ENCODE measurements at regions not wholly inside any gene's neighbourhood (a gene's known extent, or its start where the extent isn't known, plus 50 kb on each side); places are given as distances from the start of the nearest gene placed in this dataset.
"Not testable (repeated sequence)": the region's sequence is repeated elsewhere in the genome, so short reads cannot be mapped to it uniquely, and the experiment has no call there.

- no peak overlapping the region for H3K4me3 ChIP-seq (ENCODE audit: low read depth, poor library complexity, severe bottlenecking)
- no peak for DNase-seq (ENCODE audit: low spot score in 2 of 2)
- no peak for TF ChIP-seq CTCF (IDR thresholded peaks at IDR 0.05)
- no peak for TF ChIP-seq POLR2A (IDR thresholded peaks at IDR 0.05)
- WGBS, 2 donors: 72 to 78% methylated on average over 6 of the region's 6 CpGs
- intact Hi-C loops (cut with DNase I; ENCODE audit: low total_unique reads): no loop called here
These were observed 231.6 kb upstream of the CPHXL start for GRCh38 chr16:75957870-75958269.

GRCh38 chr16:75965504-75966374 is 239.4 kb upstream of the CPHXL start:
- intact Hi-C loops (cut with DNase I; ENCODE audit: low total_unique reads): no loop called here
- TF ChIP-seq POLR2A (IDR thresholded peaks at IDR 0.05) (no peak), CTCF (IDR thresholded peaks at IDR 0.05) (no peak)
- no peak for DNase-seq (ENCODE audit: low spot score in 2 of 2)
- no peak overlapping the region for H3K4me3 ChIP-seq (ENCODE audit: low read depth, poor library complexity, severe bottlenecking)
- WGBS, 2 donors: 30 to 40% methylated on average over 1 of the region's 1 CpG

- 90 to 92% methylated on average over 6 of the region's 6 CpGs for WGBS, 2 donors
- DNase-seq (ENCODE audit: low spot score in 2 of 2); intact Hi-C loops (cut with DNase I; ENCODE audit: low total_unique reads); H3K4me3 ChIP-seq (ENCODE audit: low read depth, poor library complexity, severe bottlenecking): not testable (repeated sequence)
These were observed 242.8 kb upstream of the CPHXL start for GRCh38 chr16:75969120-75969519.

- DNase-seq (ENCODE audit: low spot score in 2 of 2): no peak
- no peak for TF ChIP-seq POLR2A (IDR thresholded peaks at IDR 0.05)
- no peak for TF ChIP-seq CTCF (IDR thresholded peaks at IDR 0.05)
- intact Hi-C loops (cut with DNase I; ENCODE audit: low total_unique reads): no loop called here
- WGBS, 2 donors: 69 to 72% methylated on average over 2 of the region's 2 CpGs
- no peak overlapping the region for H3K4me3 ChIP-seq (ENCODE audit: low read depth, poor library complexity, severe bottlenecking)
These were observed 245.0 kb upstream of the CPHXL start for GRCh38 chr16:75971334-75971733.

GRCh38 chr16:75983296-75983695 is 257.0 kb upstream of the CPHXL start:
- TF ChIP-seq POLR2A (IDR thresholded peaks at IDR 0.05): no peak
- no peak for TF ChIP-seq CTCF (IDR thresholded peaks at IDR 0.05)
- H3K4me3 ChIP-seq (ENCODE audit: low read depth, poor library complexity, severe bottlenecking): no peak overlapping the region
- intact Hi-C loops (cut with DNase I; ENCODE audit: low total_unique reads): no loop called here
- no peak for DNase-seq (ENCODE audit: low spot score in 2 of 2)

GRCh38 chr16:75983741-75984381 is 257.6 kb upstream of the CPHXL start:
- 61 to 63% methylated on average over 4 of the region's 4 CpGs for WGBS, 2 donors
- H3K4me3 ChIP-seq (ENCODE audit: low read depth, poor library complexity, severe bottlenecking): no peak overlapping the region
- intact Hi-C loops (cut with DNase I; ENCODE audit: low total_unique reads): no loop called here
- no peak for TF ChIP-seq CTCF (IDR thresholded peaks at IDR 0.05)
- no peak for TF ChIP-seq POLR2A (IDR thresholded peaks at IDR 0.05)
- no peak for DNase-seq (ENCODE audit: low spot score in 2 of 2)
